ENCODE measurements at regions not wholly inside any gene's neighbourhood (a gene's known extent, or its start where the extent isn't known, plus 50 kb on each side); places are given as distances from the start of the nearest gene placed in this dataset.

DNA sequence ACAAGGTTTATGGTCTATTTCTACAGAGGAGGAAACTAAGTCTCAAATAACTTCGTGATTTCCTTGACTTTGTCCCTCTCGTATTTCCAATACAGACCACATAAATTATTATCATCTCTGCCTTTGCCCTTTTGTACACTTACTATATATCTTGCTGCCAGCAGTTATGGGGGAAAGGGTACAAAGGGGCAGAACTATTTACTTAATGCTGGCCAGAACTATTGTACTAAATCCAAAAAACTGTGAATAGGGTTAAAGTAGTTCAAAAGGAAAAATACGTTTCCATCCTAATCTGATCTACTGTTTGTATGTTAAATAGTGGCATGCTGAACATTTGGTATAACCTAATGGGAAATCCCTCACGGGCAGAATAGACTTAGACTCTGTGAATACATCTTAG lies 537.3 kb upstream of the SEMA6D start:
- TF ChIP-seq, protein P1, sequence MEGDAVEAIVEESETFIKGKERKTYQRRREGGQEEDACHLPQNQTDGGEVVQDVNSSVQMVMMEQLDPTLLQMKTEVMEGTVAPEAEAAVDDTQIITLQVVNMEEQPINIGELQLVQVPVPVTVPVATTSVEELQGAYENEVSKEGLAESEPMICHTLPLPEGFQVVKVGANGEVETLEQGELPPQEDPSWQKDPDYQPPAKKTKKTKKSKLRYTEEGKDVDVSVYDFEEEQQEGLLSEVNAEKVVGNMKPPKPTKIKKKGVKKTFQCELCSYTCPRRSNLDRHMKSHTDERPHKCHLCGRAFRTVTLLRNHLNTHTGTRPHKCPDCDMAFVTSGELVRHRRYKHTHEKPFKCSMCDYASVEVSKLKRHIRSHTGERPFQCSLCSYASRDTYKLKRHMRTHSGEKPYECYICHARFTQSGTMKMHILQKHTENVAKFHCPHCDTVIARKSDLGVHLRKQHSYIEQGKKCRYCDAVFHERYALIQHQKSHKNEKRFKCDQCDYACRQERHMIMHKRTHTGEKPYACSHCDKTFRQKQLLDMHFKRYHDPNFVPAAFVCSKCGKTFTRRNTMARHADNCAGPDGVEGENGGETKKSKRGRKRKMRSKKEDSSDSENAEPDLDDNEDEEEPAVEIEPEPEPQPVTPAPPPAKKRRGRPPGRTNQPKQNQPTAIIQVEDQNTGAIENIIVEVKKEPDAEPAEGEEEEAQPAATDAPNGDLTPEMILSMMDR (IDR thresholded peaks at IDR 0.05): no peak
- TF ChIP-seq, protein P2, sequence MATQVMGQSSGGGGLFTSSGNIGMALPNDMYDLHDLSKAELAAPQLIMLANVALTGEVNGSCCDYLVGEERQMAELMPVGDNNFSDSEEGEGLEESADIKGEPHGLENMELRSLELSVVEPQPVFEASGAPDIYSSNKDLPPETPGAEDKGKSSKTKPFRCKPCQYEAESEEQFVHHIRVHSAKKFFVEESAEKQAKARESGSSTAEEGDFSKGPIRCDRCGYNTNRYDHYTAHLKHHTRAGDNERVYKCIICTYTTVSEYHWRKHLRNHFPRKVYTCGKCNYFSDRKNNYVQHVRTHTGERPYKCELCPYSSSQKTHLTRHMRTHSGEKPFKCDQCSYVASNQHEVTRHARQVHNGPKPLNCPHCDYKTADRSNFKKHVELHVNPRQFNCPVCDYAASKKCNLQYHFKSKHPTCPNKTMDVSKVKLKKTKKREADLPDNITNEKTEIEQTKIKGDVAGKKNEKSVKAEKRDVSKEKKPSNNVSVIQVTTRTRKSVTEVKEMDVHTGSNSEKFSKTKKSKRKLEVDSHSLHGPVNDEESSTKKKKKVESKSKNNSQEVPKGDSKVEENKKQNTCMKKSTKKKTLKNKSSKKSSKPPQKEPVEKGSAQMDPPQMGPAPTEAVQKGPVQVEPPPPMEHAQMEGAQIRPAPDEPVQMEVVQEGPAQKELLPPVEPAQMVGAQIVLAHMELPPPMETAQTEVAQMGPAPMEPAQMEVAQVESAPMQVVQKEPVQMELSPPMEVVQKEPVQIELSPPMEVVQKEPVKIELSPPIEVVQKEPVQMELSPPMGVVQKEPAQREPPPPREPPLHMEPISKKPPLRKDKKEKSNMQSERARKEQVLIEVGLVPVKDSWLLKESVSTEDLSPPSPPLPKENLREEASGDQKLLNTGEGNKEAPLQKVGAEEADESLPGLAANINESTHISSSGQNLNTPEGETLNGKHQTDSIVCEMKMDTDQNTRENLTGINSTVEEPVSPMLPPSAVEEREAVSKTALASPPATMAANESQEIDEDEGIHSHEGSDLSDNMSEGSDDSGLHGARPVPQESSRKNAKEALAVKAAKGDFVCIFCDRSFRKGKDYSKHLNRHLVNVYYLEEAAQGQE (IDR thresholded peaks at IDR 0.05; ENCODE audit: insufficient read depth in 1 of 2, low read depth in 2 of 2, low read length in 1 of 2): no peak
- TF ChIP-seq POLR2AphosphoS5 (IDR thresholded peaks at IDR 0.05; ENCODE audit: low read depth, low read length) (no peak), SIN3A (IDR thresholded peaks at IDR 0.05; ENCODE audit: borderline replicate concordance, insufficient read depth, low read depth, low read length) (no peak), TCF7L2 (IDR thresholded peaks at IDR 0.05; ENCODE audit: low read depth, low read length) (no peak)
